Stimulated activated CD4-positive, alpha-beta T cell treated with anti-CD3 and anti-CD28 coated beads, Interleukin-1b, Interleukin-23, amount 100 ng/mL, for 1 hour (primary cell): ENCODE measurements at regions not wholly inside any gene's neighbourhood (a gene's known extent, or its start where the extent isn't known, plus 50 kb on each side); places are given as distances from the start of the nearest gene placed in this dataset.

Experiments
- DNase-seq, 2 donors: peaks; one replicate each; pipeline ENCODE4 v3.0.0-alpha.2; 2020; ENCODE audit warnings: low read depth in 2 of 2

DNA sequence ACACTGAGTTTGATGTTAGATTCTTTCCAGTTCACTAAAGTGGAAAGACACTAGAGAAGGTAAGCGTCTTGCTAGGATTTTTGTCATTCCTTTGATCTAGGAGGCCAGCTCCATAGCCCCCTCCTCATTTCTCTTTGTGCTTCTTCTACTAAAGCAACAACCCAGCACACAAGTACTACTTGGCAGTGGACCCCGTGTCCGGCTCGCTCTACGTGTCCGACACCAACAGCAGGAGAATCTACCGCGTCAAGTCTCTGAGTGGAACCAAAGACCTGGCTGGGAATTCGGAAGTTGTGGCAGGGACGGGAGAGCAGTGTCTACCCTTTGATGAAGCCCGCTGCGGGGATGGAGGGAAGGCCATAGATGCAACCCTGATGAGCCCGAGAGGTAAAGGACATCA lies 76.6 kb upstream of the WWC1 start:
- no peak for DNase-seq

DNA sequence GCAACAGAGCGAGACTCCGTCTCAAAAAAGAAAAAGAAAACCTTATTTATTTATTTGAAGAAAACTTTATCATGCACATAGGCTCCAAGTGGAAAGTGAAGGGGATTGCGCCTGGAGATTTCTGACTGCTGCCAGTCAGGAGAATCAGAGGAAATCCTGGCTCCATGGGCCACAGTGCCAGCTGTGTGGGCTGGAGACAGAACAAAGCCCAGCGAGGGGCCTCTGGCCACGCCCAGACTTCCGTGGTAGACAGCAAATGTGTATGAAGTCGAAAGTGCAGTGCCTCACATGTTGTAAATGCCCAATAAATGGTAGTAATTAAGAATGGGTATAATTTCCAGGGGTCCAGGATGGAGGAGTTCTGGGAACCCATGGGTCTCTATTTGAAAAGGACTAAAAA lies 75.8 kb upstream of the WWC1 start:
- no peak for DNase-seq

DNA sequence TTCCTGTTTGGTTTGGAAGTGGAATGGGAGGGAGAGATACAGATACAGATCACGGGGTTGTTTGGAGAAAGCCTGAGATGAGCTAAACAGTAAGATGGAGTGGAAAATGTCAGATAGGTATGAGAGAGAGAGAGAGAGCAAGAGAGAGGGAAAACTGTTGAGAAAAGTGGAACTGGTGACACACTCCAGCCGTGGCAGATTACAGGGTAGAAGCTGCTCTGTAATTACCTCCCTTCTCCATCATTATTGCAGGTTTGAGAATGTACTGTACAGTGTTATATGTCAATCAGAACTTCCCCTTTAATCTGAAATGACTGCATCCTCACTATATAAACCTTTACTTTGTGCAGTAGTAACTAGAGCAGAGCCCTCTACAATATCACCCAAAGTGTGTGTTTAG lies 74.5 kb upstream of the WWC1 start:
- DNase-seq = no peak

DNA sequence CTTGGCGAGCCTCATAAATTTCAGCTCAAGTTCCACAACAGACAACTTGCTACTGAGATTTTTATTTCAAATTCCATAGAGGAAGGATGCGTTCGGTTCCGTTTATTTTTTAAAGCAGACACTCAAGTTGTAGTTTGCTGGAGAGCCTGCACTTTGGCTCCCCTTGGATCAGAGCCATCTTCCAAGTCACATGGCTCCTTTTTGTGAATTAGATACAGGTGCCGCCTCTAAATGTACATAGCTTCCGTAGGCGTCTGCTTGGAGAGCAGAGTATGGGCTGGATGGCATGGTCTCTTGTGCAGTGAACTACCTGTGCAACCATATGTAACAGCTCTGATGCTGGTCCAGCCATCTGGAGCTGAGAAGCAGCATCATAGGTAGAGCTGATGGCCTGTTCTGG lies 73.9 kb upstream of the WWC1 start:
- DNase-seq = no peak

DNA sequence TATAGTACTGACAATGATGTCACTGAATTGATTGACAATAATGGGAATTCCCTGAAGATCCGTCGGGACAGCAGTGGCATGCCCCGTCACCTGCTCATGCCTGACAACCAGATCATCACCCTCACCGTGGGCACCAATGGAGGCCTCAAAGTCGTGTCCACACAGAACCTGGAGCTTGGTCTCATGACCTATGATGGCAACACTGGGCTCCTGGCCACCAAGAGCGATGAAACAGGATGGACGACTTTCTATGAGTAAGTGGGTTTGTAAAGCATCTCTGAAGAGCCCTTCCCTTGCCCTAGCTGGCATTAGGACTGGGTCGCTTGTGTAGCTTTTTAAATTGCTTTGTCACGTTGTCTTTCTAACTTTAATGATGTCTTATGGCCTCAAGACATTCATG lies 72.7 kb upstream of the WWC1 start:
- no peak for DNase-seq

DNA sequence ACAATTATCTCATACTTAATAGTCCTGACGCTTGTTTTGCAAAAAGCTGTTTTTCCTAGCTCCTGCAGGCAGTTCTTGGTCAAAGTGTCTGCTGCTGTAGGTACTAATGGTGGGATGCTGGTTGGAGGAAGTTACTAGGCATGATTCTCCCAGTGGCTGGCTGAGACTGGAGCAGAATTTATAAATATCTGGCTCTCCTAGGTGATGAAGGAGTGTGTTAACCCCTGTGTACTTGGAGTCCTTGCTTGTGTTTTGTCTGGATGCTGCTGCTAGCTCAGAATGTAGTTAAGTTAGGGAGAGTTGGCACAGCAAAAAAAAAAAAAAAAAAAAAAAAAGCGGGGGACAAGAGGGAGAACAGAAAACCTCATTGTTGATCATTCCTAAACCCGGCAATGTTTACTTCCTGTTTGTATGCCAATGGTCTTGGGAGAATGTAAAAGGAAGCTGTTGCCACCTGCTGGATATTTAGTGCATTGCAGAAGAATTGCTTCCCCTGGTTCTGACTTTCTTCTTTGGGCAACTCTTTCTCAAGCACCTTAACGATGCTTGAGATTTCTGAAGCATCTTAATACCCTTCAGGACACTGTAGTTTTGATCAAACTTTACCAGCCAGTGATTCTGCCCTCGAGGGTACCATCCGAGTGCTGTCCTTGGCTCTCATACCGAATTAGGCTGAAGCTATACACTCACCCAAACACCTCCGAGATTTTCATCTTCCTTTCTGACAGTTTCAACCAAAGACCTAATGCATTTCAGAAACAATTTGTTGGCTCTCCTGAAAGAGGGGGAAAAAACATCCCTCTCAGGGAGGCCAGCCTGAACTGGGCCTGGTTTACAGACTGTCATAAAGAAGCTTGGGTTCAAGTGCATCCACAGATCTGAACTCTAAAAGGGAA lies 71.7 kb upstream of the WWC1 start:
- no peak for DNase-seq

DNA sequence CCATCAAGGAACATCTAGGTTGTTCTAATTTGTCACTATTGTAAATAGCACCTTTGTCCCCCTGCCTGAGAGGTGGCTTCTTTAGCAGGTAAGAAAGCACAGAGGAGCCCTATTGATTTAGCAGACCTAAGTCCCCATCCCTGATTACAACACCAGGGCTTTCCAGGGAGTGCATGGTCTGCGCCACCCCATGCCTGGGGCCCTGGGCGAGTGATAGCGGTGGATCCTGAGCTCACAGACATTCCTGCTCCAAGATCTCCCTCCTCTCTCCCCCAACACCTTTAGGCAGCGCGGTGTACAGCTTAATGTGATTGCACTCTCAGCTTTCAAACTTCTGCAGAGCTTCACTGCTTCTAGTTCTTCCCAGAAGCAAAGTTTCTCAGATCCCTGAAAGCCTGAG lies 67.4 kb upstream of the WWC1 start:
- DNase-seq = no peak

DNA sequence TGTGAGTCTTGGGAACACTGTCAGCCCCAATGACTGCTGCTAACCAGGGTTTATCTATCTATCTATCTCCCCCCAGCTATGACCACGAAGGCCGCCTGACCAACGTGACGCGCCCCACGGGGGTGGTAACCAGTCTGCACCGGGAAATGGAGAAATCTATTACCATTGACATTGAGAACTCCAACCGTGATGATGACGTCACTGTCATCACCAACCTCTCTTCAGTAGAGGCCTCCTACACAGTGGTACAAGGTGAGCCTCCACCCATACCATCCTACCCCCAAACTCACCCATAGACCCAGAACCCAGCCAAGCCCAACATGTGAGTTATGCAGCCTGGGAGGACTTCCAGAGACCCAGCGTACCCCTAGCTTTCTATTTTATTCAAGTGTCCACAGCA lies 65.4 kb upstream of the WWC1 start:
- no peak for DNase-seq

DNA sequence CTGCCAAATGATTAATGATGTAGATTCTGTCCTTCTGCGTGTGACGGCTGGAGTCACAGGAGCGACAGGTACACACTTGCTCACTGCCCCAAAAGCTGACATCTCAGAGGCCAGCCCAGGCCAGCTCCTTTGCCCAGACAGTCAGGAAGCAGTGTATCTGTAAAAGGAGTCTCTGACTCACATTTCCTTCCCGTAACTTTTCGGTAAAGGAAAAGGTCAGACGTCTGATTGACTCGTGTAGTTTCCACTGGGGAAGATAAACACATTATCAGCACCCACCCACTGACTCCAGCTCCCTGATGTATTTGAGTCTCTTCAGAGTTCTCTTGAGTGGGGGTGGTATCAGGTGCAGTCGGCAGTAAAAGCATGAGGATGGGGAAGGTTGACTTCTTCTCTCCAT lies 64.4 kb upstream of the WWC1 start:
- DNase-seq = no peak

DNA sequence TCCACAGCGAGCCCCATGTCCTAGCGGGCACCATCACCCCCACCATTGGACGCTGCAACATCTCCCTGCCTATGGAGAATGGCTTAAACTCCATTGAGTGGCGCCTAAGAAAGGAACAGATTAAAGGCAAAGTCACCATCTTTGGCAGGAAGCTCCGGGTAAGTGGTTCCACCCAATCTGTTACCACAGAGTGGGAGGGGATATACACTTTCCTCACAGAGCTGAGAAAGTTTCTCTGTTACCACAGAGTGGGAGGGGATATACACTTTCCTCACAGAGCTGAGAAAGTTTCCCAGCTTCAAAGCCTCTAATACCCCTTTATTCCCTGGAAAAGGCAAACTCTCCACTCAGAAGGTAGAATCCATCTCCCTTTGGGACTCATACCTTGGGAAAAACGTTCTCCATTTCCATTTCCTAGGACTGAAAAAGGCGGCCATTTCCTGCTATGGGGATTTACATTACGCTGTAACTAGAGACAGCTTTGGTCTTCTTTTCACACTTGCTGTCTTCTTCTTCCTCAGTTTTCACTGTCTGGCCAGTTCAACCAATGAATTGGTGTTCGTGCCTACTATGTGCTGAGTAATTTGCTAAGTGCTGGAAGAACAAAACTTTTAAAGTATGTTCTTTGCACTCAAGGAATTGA lies 63.4 kb upstream of the WWC1 start:
- no peak for DNase-seq

DNA sequence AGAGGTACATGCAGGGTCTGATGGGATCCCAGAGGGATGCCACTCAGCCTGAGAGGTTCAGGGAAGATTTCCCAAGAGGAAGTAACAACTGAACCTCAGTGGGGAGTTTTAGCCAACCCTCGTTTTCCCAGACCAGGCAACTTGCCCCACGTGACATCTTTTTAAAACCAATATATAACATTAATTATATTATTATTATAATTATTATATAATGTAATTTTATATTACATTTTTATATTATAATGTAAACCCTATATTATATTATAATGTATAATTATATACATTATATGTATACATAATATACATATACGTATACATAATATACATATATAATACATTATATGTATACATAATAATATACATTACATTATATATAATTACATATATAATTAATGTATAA lies 62.8 kb upstream of the WWC1 start:
- no peak for DNase-seq

DNA sequence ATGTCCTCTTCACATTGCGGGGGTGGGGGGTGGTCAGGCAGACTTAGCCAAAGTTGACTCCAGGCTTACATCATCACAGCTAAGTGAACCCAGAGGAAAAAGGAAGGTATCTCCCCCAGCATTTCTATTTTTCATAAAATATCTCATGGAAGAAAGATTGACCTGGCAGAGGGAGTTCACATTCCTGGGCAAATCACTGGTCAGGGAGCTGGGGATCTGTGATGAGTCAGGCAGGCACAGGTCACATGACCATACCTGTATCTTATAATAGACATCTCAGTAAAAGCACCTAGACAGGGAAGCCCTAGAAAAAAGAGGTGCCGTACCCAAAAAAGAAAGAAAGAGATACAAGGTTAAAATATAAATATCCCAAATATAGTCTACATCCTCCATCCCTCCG lies 57.3 kb upstream of the WWC1 start:
- no peak for DNase-seq

DNA sequence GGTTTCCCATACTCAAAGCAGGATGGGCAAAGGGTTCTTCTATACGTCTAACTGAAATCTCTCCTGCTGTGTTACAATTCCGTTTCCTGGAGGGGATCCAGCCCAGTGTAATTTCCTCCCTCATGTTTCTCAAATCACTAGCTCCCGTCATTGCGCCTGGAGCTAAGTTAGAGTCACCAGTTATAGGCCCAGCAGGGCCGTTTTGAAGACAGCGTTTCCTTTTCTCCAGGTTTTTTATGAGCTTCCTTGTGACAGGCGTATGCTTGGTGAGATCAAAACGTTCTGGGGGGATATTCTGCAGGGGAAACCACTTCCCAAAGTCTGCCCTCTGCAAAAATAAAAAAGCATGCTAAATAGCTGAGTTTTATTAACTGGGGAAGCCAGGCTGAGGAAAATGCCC lies 53.0 kb upstream of the WWC1 start:
- no peak for DNase-seq

DNA sequence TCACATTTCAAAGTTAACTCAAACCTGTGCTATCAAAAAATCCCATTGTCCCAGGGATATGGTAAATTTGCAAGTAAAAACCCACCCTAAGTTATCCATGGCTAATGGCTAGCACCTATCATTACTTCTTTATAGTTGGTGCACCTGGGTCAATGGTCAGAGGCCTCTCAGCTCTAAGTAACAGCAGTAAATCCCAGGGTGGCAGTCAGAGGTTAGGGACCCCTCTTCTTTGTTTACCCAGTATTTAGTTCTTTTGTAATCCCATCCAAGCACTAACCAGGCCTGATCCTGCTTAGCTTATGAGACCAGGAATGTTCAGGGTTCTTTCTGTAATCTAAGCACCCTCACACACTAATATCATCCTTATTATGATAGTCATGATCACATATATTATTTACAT lies 52.1 kb upstream of the WWC1 start:
- DNase-seq = no peak
